Keratinocyte (primary cell): ENCODE measurements at regions not wholly inside any gene's neighbourhood (a gene's known extent, or its start where the extent isn't known, plus 50 kb on each side); places are given as distances from the start of the nearest gene placed in this dataset.

ENCODE experiments used
- DNase-seq: peaks from one replicate; pipeline ENCODE4 v3.0.0-alpha.2; 2011; ENCODE audit warnings: low read depth, missing footprints, low spot score
- FAIRE-seq: peaks from 2 replicates; lab custom pipeline; 2011; peaks lifted over from hg19 to GRCh38; lab: Jason Lieb, UNC
- H2AFZ ChIP-seq: 2 replicates; pipeline ENCODE4 v1.6.0; 2012; ENCODE audit warnings: low read length, control low read depth, inconsistent platforms; ENCODE audit not compliant: control insufficient read depth
- H3K27ac ChIP-seq: 2 replicates; pipeline ENCODE4 v1.5.1; 2011; ENCODE audit warnings: low read length; ENCODE audit not compliant: control insufficient read depth, insufficient read depth
- H3K27me3 ChIP-seq: 3 replicates; pipeline ENCODE4 v1.6.0; 2011; ENCODE audit warnings: low read length; ENCODE audit not compliant: control insufficient read depth, insufficient read depth; ENCODE audit errors: extremely low read depth
- H3K36me3 ChIP-seq, 2 experiments: 2 replicates in 1 of 2; 3 replicates in 1 of 2; pipeline ENCODE4 v1.5.1; 2011; ENCODE audit warnings: low read length in 2 of 2, mild to moderate bottlenecking in 1 of 2; ENCODE audit not compliant: control insufficient read depth in 2 of 2, insufficient read depth in 2 of 2; ENCODE audit errors: extremely low read depth in 1 of 2
- H3K4me1 ChIP-seq: 3 replicates; pipeline ENCODE4 v1.5.1; 2011; ENCODE audit warnings: low read length; ENCODE audit not compliant: control insufficient read depth, insufficient read depth; ENCODE audit errors: extremely low read depth
- H3K4me2 ChIP-seq: 3 replicates; pipeline ENCODE4 v1.6.0; 2011; ENCODE audit warnings: low read depth, low read length; ENCODE audit not compliant: control insufficient read depth, insufficient read depth; ENCODE audit errors: extremely low read depth
- H3K4me3 ChIP-seq, 3 experiments: fragments of 200-600 bp in 1 of 3; sonication (generic) in 1 of 3; 2 replicates in 2 of 3; 3 replicates in 1 of 3; pipeline ENCODE4 v1.5.1; 2011 to 2016; ENCODE audit warnings: low read length in 3 of 3, mild to moderate bottlenecking in 3 of 3, control low read depth in 2 of 3, inconsistent platforms in 1 of 3, low read depth in 1 of 3, mixed read lengths in 1 of 3, mixed run types in 1 of 3, moderate library complexity in 1 of 3; ENCODE audit not compliant: control insufficient read depth in 2 of 3, insufficient read depth in 2 of 3; ENCODE audit errors: extremely low read depth in 1 of 3
- H3K79me2 ChIP-seq: 2 replicates; pipeline ENCODE4 v1.6.0; 2012; ENCODE audit warnings: low read length; ENCODE audit not compliant: control insufficient read depth, insufficient read depth
- H3K9ac ChIP-seq: 3 replicates; pipeline ENCODE4 v1.6.0; 2011; ENCODE audit warnings: low read length; ENCODE audit not compliant: control insufficient read depth, insufficient read depth; ENCODE audit errors: extremely low read depth
- H3K9me1 ChIP-seq: 3 replicates; pipeline ENCODE4 v1.6.0; 2011; ENCODE audit warnings: low read length; ENCODE audit not compliant: control insufficient read depth, insufficient read depth; ENCODE audit errors: extremely low read depth
- H3K9me3 ChIP-seq: 2 replicates; pipeline ENCODE4 v1.5.1; 2012; ENCODE audit warnings: low read depth, low read length; ENCODE audit not compliant: control insufficient read depth
- H4K20me1 ChIP-seq: 3 replicates; pipeline ENCODE4 v1.6.0; 2011; ENCODE audit warnings: low read length; ENCODE audit not compliant: control insufficient read depth, insufficient read depth; ENCODE audit errors: extremely low read depth
- CTCF ChIP-seq, 3 experiments: IDR thresholded peaks in 1 of 3; conservative IDR thresholded peaks in 1 of 3; optimal IDR thresholded peaks in 1 of 3; 2 replicates in 2 of 3; 3 replicates in 1 of 3; pipeline versions ENCODE3 to v1.5.1; 2011; ENCODE audit warnings: low read length in 3 of 3, mild to moderate bottlenecking in 3 of 3, moderate library complexity in 2 of 3, control low read depth in 1 of 3, inconsistent platforms in 1 of 3; ENCODE audit not compliant: insufficient read depth in 2 of 3; ENCODE audit errors: extremely low read depth in 1 of 3
- EZH2 ChIP-seq: IDR thresholded peaks from one replicate; pipeline ENCODE4 v1.6.1; 2012; ENCODE audit warnings: inconsistent platforms, mild to moderate bottlenecking, low read length, moderate library complexity
- dilution Hi-C: fragments of 300-500 bp; cut with MboI; formaldehyde crosslinking; loops from one replicate; pipeline ENCODE4 v1.7.0; 2020; ENCODE audit warnings: low sequenced_read_pairs; ENCODE audit not compliant: extremely low pct_ligation_motif_present

GRCh38 chr18:75895135-75895534, 467.6 kb upstream of the SMIM21 start:
- H3K4me3 ChIP-seq, result no peak overlapping the region
- H3K79me2 ChIP-seq, result no peaks in the 10 kb centered on the region
- no peak overlapping the region for H3K9ac ChIP-seq
- H3K36me3 ChIP-seq, result no peaks in the 10 kb centered on the region
- dilution Hi-C loops, result no loop called here
- no peak overlapping the region for H3K4me2 ChIP-seq
- no peak overlapping the region for H3K27ac ChIP-seq
- no peaks in the 10 kb centered on the region for H3K27me3 ChIP-seq
- H3K4me1 ChIP-seq, result no peaks in the 10 kb centered on the region
- no peak for TF ChIP-seq EZH2
- TF ChIP-seq CTCF (optimal IDR thresholded peaks at IDR 0.05 in 1 of 3, IDR thresholded peaks at IDR 0.05 in 1 of 3, conservative IDR thresholded peaks at IDR 0.05 in 1 of 3; ENCODE audit: extremely low read depth in 1 of 3, insufficient read depth in 2 of 3, low read length in 3 of 3), result no peak
- FAIRE-seq, result no peak
- DNase-seq, result no peak
- H3K9me1 ChIP-seq, result no peaks in the 10 kb centered on the region
- no peaks in the 10 kb centered on the region for H4K20me1 ChIP-seq
- H2AFZ ChIP-seq, result no peak overlapping the region
- H3K9me3 ChIP-seq, result peaks cover 2% of the 10 kb centered on the region

- Histone ChIP-seq H3K4me3 (no peak overlapping the region), H3K36me3 (no peaks in the 10 kb centered on the region), H3K9ac (no peak overlapping the region), H3K27me3 (no peaks in the 10 kb centered on the region), H4K20me1 (no peaks in the 10 kb centered on the region), H3K27ac (no peak overlapping the region), H3K79me2 (no peaks in the 10 kb centered on the region), H3K4me2 (no peak overlapping the region), H3K9me1 (no peaks in the 10 kb centered on the region), H3K9me3 (no peaks in the 10 kb centered on the region), H2AFZ (no peak overlapping the region), H3K4me1 (no peaks in the 10 kb centered on the region)
- TF ChIP-seq CTCF (optimal IDR thresholded peaks at IDR 0.05 in 1 of 3, IDR thresholded peaks at IDR 0.05 in 1 of 3, conservative IDR thresholded peaks at IDR 0.05 in 1 of 3; ENCODE audit: extremely low read depth in 1 of 3, insufficient read depth in 2 of 3, low read length in 3 of 3) (no peak), EZH2 (no peak)
- dilution Hi-C loops, result no loop called here
- DNase-seq, result no peak
- FAIRE-seq, result no peak
Observed at GRCh38 chr18:75884728-75885127, 457.2 kb upstream of the SMIM21 start.
